NCI-H774 (cell line): ENCODE measurements at regions not wholly inside any gene's neighbourhood (a gene's known extent, or its start where the extent isn't known, plus 50 kb on each side); places are given as distances from the start of the nearest gene placed in this dataset.
"Not testable (repeated sequence)": the region's sequence is repeated elsewhere in the genome, so short reads cannot be mapped to it uniquely, and the experiment has no call there.

Source experiments
- DNase-seq: peaks from one replicate; lab custom pipeline; 2025; lab: John Stamatoyannopoulos, UW

- DNase-seq, result no peak
These were observed 65.2 kb downstream of the DMRT2 start for GRCh38 chr9:1115370-1115769.

- no peak for DNase-seq
These were observed 67.3 kb downstream of the DMRT2 start for GRCh38 chr9:1117439-1117838.

GRCh38 chr9:1120500-1121165, 70.5 kb downstream of the DMRT2 start:
- no peak for DNase-seq

GRCh38 chr9:1125741-1126140, 75.6 kb downstream of the DMRT2 start:
- DNase-seq, result no peak

- no peak for DNase-seq
These were observed 77.9 kb downstream of the DMRT2 start for GRCh38 chr9:1128046-1128445.

- DNase-seq, result no peak
These were observed 79.2 kb downstream of the DMRT2 start for GRCh38 chr9:1129382-1129781.

GRCh38 chr9:1140057-1140456, 89.9 kb downstream of the DMRT2 start:
- no peak for DNase-seq

GRCh38 chr9:1151691-1152090, 101.5 kb downstream of the DMRT2 start:
- no peak for DNase-seq

GRCh38 chr9:1152171-1152570, 102.0 kb downstream of the DMRT2 start:
- no peak for DNase-seq

- no peak for DNase-seq
These were observed 104.6 kb downstream of the DMRT2 start for GRCh38 chr9:1154739-1155138.

- DNase-seq, result no peak
These were observed 105.4 kb downstream of the DMRT2 start for GRCh38 chr9:1155602-1156001.

- no peak for DNase-seq
These were observed 106.8 kb downstream of the DMRT2 start for GRCh38 chr9:1156794-1157550.

GRCh38 chr9:1157836-1158235, 107.7 kb downstream of the DMRT2 start:
- no peak for DNase-seq

- DNase-seq, result no peak
These were observed 120.8 kb downstream of the DMRT2 start for GRCh38 chr9:1170918-1171317.

GRCh38 chr9:1171546-1171945, 121.4 kb downstream of the DMRT2 start:
- DNase-seq, result no peak

GRCh38 chr9:1173211-1173610, 123.1 kb downstream of the DMRT2 start:
- no peak for DNase-seq

GRCh38 chr9:1173993-1174392, 123.8 kb downstream of the DMRT2 start:
- no peak for DNase-seq

GRCh38 chr9:1179366-1179765, 129.2 kb downstream of the DMRT2 start:
- DNase-seq, result no peak

- DNase-seq, result no peak
These were observed 134.0 kb downstream of the DMRT2 start for GRCh38 chr9:1184146-1184545.

- DNase-seq, result not testable (repeated sequence)
These were observed 137.0 kb downstream of the DMRT2 start for GRCh38 chr9:1187137-1187536.

- DNase-seq, result not testable (repeated sequence)
These were observed 145.5 kb downstream of the DMRT2 start for GRCh38 chr9:1195636-1196035.

- no peak for DNase-seq
These were observed 147.9 kb downstream of the DMRT2 start for GRCh38 chr9:1198085-1198484.

- DNase-seq, result no peak
These were observed 150.7 kb downstream of the DMRT2 start for GRCh38 chr9:1200847-1201251.

- DNase-seq, result no peak
These were observed 151.1 kb downstream of the DMRT2 start for GRCh38 chr9:1201262-1201661.
